ENCODE measurements at regions not wholly inside any gene's neighbourhood (a gene's known extent, or its start where the extent isn't known, plus 50 kb on each side); places are given as distances from the start of the nearest gene placed in this dataset.

DNA sequence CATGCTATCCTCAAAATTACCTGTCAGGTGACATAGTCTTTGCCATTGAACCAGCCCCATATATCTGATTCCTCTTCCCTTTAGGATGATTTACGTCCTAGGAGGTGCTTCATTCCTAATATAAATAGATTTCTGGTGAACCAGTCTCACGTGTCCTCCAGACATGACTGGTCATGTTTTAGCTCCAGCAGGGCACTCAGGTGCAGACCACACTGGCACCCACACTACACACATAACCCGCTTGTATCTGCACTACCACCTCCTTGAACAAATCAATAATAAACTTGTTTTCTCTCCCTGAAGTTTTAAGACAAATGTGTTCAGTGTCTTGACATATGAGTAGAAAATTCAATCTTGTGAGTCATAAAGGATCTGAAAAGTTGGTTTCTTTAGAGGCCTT is 155.5 kb downstream of the GOLIM4 start:
- no peaks in the 10 kb centered on the region for H3K36me3 Mint-ChIP-seq (ENCODE audit: insufficient read depth in 1 of 3, low read depth in 3 of 3)
- H4K8ac ChIP-seq (replicated peaks; ENCODE audit: insufficient read length, low read depth, low read length): no peak overlapping the region
- no peak overlapping the region for H3K9ac ChIP-seq (ENCODE audit: extremely low read depth, insufficient read length, low read length)
- H2BK12ac ChIP-seq (ENCODE audit: insufficient read length, low read depth, low read length): no peak overlapping the region
- peaks cover 3% of the 10 kb centered on the region; the same call in 1 of the 2 replicates for H3K4me1 ChIP-seq (ENCODE audit: insufficient read depth, low read length)
- H4K91ac ChIP-seq (ENCODE audit: insufficient read length, low read depth, low read length): no peak overlapping the region
- no peaks in the 10 kb centered on the region for H3K27me3 ChIP-seq (ENCODE audit: insufficient read depth, low read length)
- H2AFZ ChIP-seq (ENCODE audit: low read length): no peak overlapping the region
- no peaks in the 10 kb centered on the region for H3K79me2 ChIP-seq (ENCODE audit: insufficient read depth, low read length)
- H3K23me2 ChIP-seq (ENCODE audit: insufficient read length, low read depth, low read length, poor library complexity, severe bottlenecking): no peaks in the 10 kb centered on the region
- no peaks in the 10 kb centered on the region for H4K20me1 ChIP-seq (ENCODE audit: control insufficient read depth, insufficient read depth, insufficient read length)
- no peak overlapping the region for H3K56ac ChIP-seq (ENCODE audit: insufficient read length, low read depth, low read length)
- WGBS (ENCODE audit: extremely low coverage, insufficient read length, low lambda C conversion rate): no CpG with 5 or more reads among the region's 3 CpGs
- no peak overlapping the region for H3T11ph ChIP-seq (ENCODE audit: low read length)
- H3K4me2 ChIP-seq (ENCODE audit: insufficient read depth, insufficient read length, low read length): no peak overlapping the region
- no peak overlapping the region for H2BK5ac ChIP-seq (ENCODE audit: insufficient read length, low read length)
- H2BK20ac ChIP-seq (ENCODE audit: low read depth, low read length, poor library complexity, severe bottlenecking): no peak overlapping the region
- H3K9me3 Mint-ChIP-seq: no peaks in the 10 kb centered on the region
- H3K23ac ChIP-seq (ENCODE audit: insufficient read length, low read depth, low read length): no peak overlapping the region
- H3K27ac ChIP-seq (ENCODE audit: insufficient read length, low read depth, low read length): no peak overlapping the region
- H3K9me3 ChIP-seq (ENCODE audit: control insufficient read depth, low read depth, low read length): no peaks in the 10 kb centered on the region
- H3K4ac ChIP-seq (ENCODE audit: low read depth, low read length): no peak overlapping the region
- H2BK120ac ChIP-seq (ENCODE audit: low read depth, low read length, poor library complexity, severe bottlenecking): no peak overlapping the region
- H3K18ac ChIP-seq (ENCODE audit: insufficient read length, low read depth, low read length): no peak overlapping the region
- no peaks in the 10 kb centered on the region for H3K79me1 ChIP-seq (ENCODE audit: insufficient read depth, low read depth, low read length, poor library complexity, severe bottlenecking)
- H2AK5ac ChIP-seq (ENCODE audit: insufficient read length, low read length): no peak overlapping the region
- H4K5ac ChIP-seq (ENCODE audit: insufficient read length, low read depth, low read length): no peak overlapping the region
- H2BK15ac ChIP-seq (ENCODE audit: low read depth, low read length): no peak overlapping the region
- H3K4me1 Mint-ChIP-seq: peaks cover 13 to 14% of the 10 kb centered on the region in 2 experiments
- H3K14ac ChIP-seq (ENCODE audit: insufficient read depth, low read length): no peak overlapping the region
- DNase-seq: no peak
- no peak overlapping the region for H3K27ac Mint-ChIP-seq
- TF ChIP-seq, protein P1, sequence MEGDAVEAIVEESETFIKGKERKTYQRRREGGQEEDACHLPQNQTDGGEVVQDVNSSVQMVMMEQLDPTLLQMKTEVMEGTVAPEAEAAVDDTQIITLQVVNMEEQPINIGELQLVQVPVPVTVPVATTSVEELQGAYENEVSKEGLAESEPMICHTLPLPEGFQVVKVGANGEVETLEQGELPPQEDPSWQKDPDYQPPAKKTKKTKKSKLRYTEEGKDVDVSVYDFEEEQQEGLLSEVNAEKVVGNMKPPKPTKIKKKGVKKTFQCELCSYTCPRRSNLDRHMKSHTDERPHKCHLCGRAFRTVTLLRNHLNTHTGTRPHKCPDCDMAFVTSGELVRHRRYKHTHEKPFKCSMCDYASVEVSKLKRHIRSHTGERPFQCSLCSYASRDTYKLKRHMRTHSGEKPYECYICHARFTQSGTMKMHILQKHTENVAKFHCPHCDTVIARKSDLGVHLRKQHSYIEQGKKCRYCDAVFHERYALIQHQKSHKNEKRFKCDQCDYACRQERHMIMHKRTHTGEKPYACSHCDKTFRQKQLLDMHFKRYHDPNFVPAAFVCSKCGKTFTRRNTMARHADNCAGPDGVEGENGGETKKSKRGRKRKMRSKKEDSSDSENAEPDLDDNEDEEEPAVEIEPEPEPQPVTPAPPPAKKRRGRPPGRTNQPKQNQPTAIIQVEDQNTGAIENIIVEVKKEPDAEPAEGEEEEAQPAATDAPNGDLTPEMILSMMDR (conservative IDR thresholded peaks at IDR 0.05): no peak
- H3K27me3 Mint-ChIP-seq (ENCODE audit: low read depth): no peaks in the 10 kb centered on the region
- no peak overlapping the region for H3K4me3 Mint-ChIP-seq

Measured in H9 (cell line).